Breast epithelium (tissue), 3 donors: ENCODE measurements at regions not wholly inside any gene's neighbourhood (a gene's known extent, or its start where the extent isn't known, plus 50 kb on each side); places are given as distances from the start of the nearest gene placed in this dataset.

ENCODE experiments used
- POLR2A ChIP-seq: fragments of 450-650 bp; IDR thresholded peaks from one replicate; pipeline ENCODE4 v1.6.1; 2016; ENCODE audit warnings: antibody characterized with exemption, mild to moderate bottlenecking, moderate library complexity
- TF ChIP-seq, protein P1 (sequence below), 3 donors: fragments of 450-650 bp; IDR thresholded peaks; one replicate each; pipeline ENCODE4 v1.5.1; 2016 to 2017; ENCODE audit warnings: antibody characterized with exemption in 3 of 3, mild to moderate bottlenecking in 3 of 3, moderate library complexity in 3 of 3

DNA sequence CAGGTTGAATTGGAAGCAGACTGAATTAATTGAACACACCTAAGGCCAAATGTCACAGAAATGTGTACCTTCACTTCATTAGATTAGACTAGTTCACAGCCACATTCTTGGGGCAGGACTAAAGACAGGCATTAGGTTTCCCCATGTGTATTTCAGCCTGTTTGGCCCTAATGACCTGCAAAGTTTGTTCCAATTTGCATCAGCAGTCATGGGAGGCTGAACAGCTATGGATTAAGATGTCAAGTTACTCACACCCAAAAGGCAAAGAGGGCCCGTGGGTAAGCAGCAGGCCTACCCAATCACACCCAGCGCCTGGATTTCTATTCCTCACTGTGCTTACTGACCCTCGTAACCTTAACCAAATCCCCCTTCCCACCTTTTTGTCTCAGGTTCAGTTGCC lies 99.6 kb upstream of the RIOK3 start:
- TF ChIP-seq, protein P1, sequence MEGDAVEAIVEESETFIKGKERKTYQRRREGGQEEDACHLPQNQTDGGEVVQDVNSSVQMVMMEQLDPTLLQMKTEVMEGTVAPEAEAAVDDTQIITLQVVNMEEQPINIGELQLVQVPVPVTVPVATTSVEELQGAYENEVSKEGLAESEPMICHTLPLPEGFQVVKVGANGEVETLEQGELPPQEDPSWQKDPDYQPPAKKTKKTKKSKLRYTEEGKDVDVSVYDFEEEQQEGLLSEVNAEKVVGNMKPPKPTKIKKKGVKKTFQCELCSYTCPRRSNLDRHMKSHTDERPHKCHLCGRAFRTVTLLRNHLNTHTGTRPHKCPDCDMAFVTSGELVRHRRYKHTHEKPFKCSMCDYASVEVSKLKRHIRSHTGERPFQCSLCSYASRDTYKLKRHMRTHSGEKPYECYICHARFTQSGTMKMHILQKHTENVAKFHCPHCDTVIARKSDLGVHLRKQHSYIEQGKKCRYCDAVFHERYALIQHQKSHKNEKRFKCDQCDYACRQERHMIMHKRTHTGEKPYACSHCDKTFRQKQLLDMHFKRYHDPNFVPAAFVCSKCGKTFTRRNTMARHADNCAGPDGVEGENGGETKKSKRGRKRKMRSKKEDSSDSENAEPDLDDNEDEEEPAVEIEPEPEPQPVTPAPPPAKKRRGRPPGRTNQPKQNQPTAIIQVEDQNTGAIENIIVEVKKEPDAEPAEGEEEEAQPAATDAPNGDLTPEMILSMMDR (IDR thresholded peaks at IDR 0.05), result no peak
- no peak for TF ChIP-seq POLR2A
